ENCODE measurements at regions not wholly inside any gene's neighbourhood (a gene's known extent, or its start where the extent isn't known, plus 50 kb on each side); places are given as distances from the start of the nearest gene placed in this dataset.

DNA sequence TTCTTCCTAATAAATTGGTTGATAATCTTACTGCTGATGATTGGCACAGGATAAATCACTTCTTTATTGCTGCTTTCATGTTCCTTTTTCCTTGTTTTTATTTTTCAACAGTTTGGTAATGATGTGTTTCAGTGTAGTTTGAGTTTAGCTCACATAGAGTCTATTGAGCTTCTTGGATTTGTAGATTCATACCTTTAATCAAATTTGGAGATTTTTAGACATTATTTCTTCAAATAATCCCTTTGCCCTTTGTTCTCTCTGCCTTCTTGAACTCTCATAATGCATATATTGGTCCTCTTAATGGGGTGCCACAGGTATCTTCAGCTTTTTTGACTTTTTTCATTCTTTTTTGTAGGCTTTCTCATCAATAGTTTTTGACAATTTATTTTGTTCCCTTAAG, 275.3 kb downstream of the TLE4 start:
- TF ChIP-seq, protein P1, sequence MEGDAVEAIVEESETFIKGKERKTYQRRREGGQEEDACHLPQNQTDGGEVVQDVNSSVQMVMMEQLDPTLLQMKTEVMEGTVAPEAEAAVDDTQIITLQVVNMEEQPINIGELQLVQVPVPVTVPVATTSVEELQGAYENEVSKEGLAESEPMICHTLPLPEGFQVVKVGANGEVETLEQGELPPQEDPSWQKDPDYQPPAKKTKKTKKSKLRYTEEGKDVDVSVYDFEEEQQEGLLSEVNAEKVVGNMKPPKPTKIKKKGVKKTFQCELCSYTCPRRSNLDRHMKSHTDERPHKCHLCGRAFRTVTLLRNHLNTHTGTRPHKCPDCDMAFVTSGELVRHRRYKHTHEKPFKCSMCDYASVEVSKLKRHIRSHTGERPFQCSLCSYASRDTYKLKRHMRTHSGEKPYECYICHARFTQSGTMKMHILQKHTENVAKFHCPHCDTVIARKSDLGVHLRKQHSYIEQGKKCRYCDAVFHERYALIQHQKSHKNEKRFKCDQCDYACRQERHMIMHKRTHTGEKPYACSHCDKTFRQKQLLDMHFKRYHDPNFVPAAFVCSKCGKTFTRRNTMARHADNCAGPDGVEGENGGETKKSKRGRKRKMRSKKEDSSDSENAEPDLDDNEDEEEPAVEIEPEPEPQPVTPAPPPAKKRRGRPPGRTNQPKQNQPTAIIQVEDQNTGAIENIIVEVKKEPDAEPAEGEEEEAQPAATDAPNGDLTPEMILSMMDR (conservative IDR thresholded peaks at IDR 0.05), result no peak
- no peak for TF ChIP-seq EZH2 (IDR thresholded peaks at IDR 0.05; ENCODE audit: low read depth)
